ENCODE measurements at regions not wholly inside any gene's neighbourhood (a gene's known extent, or its start where the extent isn't known, plus 50 kb on each side); places are given as distances from the start of the nearest gene placed in this dataset.

GRCh38 chr6:27119761-27120160 is 127.7 kb upstream of the PRSS16 start:
- TF ChIP-seq POLR2AphosphoS5 (IDR thresholded peaks at IDR 0.05; ENCODE audit: low read depth, low read length) (no peak), SPI1 (IDR thresholded peaks at IDR 0.05; ENCODE audit: low read depth, low read length) (no peak), POLR2A (IDR thresholded peaks at IDR 0.05; ENCODE audit: low read depth, low read length) (no peak)

Measured in GM12891 (cell line).